SKM-1 (cell line): ENCODE measurements at regions not wholly inside any gene's neighbourhood (a gene's known extent, or its start where the extent isn't known, plus 50 kb on each side); places are given as distances from the start of the nearest gene placed in this dataset.
"Not testable (repeated sequence)": the region's sequence is repeated elsewhere in the genome, so short reads cannot be mapped to it uniquely, and the experiment has no call there.

Experiments
- DNase-seq: peaks from one replicate; lab custom pipeline; 2025; ENCODE audit not compliant: unreplicated experiment; lab: John Stamatoyannopoulos, UW

- DNase-seq: no peak
These were observed 223.9 kb upstream of the RXFP2 start for GRCh38 chr13:31515427-31515826.

GRCh38 chr13:31517599-31517998 is 221.7 kb upstream of the RXFP2 start:
- DNase-seq: no peak

DNA sequence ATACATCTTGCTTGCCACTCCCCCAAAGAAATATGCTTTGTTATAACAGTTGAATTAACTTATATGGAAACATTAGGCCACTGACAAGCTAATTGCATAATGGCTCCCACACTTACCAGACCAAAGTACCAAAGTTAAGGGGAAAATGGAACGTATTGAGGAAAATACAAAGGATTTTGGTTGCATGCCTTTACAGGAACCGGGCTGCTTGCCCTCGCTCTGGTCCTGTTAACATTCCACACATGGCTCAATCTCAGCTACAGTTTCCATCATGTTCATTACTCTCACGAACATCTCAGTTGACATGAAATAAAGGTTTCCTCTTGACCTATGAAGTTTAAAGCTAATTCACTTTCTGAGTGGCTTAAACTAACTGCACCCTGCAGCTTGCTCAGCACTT is 220.7 kb upstream of the RXFP2 start:
- no peak for DNase-seq

DNA sequence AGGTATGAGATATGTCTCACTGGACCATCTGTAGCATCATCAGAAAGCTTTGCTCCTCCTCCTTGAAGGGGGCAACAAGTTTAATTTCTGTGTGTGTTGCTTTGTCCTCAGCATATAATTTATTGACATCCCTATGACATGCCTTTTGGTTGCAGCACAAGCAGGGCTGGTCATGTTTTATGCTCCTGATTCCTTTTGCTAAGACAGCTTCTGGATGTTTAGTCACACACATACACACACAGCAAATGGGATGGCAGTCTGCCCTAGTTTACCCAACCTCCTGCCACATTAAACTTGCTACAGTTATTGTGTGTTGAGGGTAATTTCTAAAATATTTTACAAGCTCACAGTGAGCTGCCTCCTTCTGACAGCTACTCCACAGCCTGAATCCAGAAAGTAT is 217.9 kb upstream of the RXFP2 start:
- no peak for DNase-seq

DNA sequence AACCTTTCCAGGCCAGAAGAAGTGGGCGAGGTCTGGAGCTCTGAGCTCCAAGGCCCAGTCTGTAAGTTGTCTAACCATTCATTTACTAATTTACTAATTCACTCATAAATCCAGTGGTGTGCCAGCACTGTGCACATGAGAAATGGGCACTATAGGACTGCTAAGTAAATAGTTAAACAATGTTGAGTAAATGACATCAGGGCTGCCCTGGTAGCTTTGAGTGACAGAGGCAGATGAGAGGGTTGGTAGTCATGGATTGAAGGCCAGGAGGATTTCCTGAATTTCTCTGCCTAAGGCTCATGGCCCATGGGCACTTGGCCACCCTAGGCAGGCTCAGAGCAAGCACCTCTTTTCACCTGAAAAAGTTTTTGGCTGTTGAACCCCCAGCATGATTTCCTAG is 216.9 kb upstream of the RXFP2 start:
- no peak for DNase-seq

GRCh38 chr13:31528176-31528575 is 211.2 kb upstream of the RXFP2 start:
- no peak for DNase-seq

DNA sequence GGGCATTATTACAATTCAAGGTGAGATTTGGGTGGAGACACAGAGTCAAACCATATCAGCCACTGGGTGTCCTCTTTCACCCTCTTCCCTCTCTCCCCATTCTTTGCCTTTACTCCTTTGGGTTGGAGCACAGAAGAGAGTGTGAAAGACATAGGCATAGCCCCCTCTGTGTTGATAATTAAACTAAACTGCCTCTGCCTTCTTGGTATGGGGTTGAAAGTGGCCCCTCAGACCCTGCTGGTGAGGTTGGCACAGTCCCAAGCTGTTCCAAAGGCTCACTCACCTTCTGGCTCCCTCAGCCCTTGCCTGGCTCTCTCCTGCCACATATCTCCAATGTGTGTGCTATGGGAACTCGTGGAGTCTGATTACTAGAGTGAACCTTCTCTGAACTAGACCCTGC is 210.6 kb upstream of the RXFP2 start:
- no peak for DNase-seq

GRCh38 chr13:31530922-31531321 is 208.4 kb upstream of the RXFP2 start:
- no peak for DNase-seq

DNA sequence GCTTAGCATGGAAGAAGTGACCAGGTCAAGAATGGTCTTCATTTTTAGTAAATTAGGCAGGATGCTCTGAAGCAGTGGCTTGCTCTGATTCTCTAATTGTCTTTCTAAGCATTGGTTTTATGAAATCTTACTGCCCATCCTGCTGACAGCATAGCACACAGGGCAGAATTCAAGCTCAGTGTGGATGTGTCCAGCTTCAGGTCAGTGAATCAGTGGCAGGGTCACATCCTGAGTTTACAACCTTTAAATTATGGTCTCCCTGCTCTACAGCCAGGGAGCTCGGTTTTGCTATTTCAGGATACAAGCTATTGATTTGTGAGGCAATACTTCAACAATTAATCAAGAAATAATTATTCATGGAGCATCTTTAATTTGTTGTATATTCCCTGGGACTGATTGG is 202.3 kb upstream of the RXFP2 start:
- DNase-seq: no peak

- DNase-seq: peak; percentile 35
These were observed 201.0 kb upstream of the RXFP2 start for GRCh38 chr13:31538067-31539042.

DNA sequence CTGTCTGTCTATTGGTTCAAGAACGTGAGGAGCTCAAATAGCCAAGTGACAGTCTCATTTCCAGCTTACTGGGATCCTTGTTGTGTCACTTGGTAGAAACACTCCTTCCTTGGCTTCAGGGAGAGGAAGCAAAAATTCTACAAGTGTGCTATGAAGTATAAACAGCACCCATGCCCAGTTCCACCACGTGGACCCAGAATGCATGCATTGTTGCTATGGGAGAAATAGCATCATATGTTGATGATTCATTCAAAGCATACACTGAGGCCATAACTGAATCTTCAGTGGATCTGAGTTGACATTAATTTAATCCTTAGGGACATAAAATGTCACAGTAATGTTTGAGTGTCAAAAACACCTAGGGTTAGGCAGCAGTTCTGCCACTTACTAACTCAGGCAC is 199.0 kb upstream of the RXFP2 start:
- DNase-seq: no peak

DNA sequence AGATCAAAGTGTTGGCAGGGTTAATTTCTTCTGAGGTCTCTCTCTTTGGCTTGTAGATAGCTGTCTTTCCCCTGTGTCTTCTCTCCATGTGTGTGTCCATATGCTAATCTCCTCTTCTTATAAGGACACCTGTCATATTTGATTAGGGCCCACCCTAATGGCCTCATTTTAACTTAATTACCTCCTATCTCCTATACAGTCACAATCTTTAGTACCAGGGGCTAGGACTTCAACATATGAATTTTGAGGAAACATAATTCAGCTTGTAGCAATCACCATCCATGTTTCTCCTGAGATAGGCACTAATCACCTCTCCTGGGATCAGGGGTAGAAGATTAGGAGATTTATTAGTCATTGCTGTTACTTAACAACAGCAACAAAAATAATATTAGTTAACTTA is 196.1 kb upstream of the RXFP2 start:
- no peak for DNase-seq

DNA sequence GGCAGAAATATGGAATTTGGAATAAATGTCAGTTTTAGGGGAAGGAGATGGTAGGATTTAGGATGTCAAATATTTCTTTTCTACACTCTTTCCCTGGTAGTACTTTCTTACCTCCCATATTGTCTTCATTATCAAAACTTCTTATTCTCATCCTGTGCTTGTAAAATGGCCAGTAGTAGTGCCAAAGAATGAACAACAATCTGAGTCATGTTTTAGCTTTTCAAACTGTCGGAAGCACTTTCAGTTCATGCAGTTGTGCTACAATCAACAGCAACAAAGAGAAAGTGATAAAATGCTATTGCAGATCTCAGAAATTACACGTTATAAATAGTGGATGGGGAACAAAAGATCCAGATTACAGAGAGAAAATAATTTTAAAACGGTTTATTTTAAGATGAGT is 193.7 kb upstream of the RXFP2 start:
- no peak for DNase-seq

- no peak for DNase-seq
These were observed 182.9 kb upstream of the RXFP2 start for GRCh38 chr13:31556376-31556775.

DNA sequence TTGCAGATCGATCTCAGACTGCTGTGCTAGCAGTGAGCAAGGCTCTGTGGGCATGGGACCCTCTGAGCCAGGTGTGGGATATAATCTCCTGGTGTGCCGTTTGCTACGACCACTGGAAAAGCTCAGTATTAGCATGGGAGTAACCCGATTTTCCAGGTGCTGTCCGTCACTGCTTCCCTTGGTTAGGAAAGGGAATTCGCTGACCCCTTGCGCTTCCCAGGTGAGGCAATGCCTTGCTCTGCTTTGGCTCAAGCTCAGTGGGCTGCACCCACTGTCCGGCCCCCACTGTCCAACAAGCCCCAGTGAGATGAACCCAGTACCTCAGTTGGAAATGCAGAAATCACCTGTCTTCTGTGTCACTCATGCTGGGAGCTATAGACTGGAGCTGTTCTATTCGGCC is 155.1 kb upstream of the RXFP2 start:
- not testable (repeated sequence) for DNase-seq

GRCh38 chr13:31587698-31588266 is 151.5 kb upstream of the RXFP2 start:
- DNase-seq: no peak

DNA sequence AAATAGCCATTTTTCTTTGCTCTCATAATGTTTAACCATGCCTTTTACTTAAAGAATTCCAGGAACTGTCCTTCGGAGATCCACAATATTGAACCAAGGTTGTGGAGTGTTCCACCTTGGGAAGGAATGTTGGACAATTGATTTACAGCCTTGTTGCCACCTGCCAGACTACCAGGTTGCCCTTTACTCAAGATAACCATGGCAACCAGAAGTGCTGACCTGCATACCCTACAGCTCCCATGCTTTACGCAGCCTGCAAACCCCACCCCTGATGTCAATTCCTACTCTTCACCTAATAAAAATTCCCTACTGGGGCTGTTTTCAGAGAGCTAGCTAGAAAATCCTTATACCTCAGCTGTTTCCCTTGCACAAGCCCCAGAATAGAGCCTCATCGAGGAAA is 151.0 kb upstream of the RXFP2 start:
- no peak for DNase-seq

DNA sequence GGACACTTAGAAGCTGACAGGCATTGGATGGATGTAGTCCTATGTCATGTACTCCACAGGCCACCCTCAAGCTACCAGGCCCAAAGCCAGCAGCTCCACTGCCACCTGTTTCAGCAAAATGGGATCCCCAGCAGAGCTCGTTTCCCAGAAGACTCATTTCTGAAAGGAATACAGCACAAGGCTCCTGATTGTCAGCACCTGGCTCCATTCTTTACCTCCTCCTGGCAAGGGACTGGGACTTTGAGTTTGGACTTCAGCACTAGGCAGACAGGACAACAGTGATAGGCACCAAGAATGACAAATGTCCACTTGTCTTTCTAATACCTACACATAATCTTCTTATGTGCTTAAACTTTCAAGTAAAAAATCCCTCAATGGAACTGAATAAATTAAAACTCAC is 150.4 kb upstream of the RXFP2 start:
- no peak for DNase-seq

GRCh38 chr13:31591642-31592233 is 147.6 kb upstream of the RXFP2 start:
- no peak for DNase-seq

DNA sequence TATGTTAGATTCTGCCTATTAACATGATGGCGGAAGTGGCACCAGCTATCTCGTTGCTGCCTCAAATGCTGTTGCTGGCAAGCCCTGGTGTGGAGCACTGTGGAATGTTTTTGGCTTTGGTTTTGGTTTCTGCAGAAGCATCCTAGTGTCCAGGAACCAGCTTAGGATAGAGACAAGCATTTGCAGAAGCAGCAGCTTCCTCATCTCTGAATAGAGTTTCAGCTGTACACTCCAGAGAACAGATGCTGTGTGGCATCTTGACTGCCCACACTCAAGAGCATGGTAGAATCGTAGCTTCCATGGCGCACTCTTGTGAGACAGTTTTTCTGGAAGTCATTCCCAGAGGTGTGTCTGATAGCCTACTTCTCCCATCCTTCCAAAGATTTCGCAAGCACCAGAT is 145.3 kb upstream of the RXFP2 start:
- no peak for DNase-seq

DNA sequence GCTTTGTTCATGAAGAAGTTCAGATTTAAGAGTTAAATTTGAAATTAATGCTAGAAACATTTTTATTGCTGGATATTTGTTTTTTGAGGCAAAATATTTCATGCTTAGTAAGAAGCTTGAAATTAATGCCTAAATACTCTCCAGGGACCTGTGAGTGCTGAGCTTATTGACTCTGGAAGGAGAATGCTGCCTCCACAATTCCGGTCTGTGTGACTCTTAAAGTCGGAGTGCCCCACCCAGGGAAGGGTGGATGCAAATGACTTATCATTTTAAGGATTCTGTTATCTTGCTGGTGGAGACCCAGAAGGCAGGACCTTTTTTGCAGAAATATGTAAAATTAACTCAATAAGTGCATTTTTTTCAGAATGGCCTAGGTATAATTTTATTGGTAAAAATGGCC is 143.8 kb upstream of the RXFP2 start:
- DNase-seq: no peak

GRCh38 chr13:31598990-31599389 is 140.3 kb upstream of the RXFP2 start:
- DNase-seq: no peak
